ENCODE measurements at regions not wholly inside any gene's neighbourhood (a gene's known extent, or its start where the extent isn't known, plus 50 kb on each side); places are given as distances from the start of the nearest gene placed in this dataset.

DNA sequence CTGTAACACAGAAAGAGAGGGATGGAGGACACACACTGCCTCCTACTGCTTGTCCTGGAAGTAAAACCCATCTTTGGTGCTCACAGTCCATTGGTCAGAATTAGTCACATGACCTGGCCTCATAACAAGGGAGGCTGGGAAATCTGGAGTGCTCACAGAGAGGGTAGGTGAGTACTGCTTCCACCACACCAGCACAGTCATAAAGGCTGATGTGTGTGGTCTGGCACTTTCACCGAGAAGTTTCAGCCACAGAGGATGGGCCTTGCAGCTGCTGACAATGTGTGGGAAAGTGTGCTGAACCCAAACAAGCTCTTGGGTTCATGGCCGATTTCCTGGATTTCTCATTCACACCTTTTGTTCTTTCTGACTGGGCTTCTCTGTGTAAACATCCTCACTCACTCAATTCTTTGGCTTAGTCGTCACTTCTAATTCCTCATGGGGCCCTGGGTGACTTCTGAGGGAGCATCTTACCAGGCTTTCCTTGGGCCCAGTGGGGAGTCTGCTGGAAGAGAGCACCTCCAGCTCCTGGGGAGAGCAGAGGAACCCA, 100.7 kb downstream of the ASB7 start:
- peak overlapping the region; percentile 88 for H3K27ac ChIP-seq
- DNase-seq (ENCODE audit: low read depth, low spot score) = peak; percentile 98

DNA sequence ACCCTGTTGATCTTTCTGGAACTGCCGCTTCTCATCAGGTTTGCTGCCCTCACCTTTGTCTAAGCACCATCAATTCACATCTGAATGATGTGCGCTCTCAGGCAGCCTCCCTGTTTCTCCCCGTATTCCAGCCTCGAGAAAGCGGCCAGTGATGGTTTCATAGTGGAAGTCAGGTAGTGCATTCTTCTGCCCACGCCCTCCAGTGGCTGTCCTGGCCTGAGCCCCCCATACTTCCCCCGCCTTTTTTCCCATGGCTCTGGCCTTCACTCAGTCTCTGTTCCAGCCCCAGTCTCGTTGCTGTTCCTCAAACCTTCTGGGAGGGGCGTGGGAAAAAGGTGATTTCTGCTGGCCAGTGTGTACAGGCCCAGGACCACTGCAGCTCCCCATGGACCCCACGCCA, 101.3 kb downstream of the ASB7 start:
- no peak for DNase-seq (ENCODE audit: low read depth, low spot score)
- H3K27ac ChIP-seq = peak overlapping the region; percentile 88

DNA sequence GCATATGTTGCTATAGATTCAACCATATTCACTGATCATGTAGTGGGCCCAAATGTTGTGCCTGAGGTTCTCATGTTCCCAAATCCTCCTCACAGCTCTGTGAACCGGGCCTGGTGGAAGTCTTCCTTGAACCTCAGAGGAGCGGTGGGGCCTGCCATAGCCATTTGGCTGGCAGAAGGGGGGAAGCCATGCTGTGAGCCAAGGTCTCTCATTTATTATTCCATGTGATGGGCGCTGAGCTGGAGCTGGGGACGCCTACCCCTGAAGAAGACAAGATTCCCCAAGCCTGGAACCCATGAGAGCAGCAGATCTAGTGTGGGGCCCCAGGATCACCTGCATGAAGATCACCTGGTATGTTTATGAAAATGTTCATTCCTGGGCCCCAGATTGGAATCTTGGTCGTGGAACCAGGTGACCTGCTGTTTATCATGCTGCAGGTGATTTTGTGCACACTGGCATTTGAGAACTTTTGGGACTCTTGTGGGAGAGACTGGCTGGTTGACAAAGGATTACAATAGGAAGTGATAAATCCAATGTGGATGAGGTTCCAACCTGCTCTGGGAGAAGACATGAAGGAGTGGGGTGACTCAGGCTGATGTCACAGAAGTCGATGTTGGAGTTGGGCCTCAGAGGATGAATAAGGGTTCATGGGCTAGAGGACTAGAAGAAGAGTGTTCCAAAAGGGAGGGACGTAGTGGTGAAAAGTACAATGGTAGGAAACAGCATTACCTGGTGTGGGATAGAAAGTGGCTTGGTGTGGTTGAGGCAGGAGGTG, 102.1 kb downstream of the ASB7 start:
- H3K27ac ChIP-seq = peak overlapping the region; percentile 88
- DNase-seq (ENCODE audit: low read depth, low spot score) = peak; percentile 90

DNA sequence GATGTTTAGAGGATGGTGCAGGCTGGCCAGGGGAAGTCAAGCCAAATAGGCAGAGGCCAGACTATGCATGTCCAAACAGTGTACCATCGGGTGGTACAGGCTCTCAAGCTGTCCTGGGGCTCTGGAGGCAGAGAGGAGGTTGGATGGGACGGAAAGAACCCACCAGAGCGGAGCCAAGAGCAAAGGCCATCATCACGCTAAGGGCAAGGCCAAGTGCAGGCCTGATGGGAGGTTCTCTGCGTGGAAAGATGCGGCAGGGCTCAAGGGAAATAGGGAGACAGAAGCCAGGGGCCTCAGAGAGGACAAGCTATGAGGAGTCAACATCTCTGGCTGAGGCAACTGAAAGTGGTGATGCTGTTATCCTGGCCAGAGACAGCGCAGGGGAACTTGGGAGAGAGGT, 102.7 kb downstream of the ASB7 start:
- DNase-seq (ENCODE audit: low read depth, low spot score) = no peak
- H3K27ac ChIP-seq = peak overlapping the region; percentile 88

DNA sequence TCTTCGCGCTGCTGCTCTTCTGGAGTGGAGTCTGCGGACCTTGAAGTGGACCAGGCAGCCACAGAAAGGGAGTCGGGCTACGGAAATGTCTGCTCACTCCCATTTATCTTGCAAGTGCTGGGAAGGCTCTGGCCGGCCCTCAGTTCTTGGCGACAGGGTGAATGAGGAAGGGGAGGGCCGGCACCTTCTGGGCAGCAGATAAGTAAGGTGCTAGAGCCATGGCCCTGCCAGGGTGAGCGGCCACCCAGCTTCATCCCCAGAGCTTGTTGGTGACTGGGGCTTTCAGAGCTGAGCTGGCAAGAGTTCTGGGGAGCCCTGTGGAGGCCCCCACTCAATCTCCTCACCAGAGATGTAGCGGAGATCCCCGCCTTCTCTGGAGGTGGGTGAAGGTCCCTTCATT, 103.5 kb downstream of the ASB7 start:
- no peak for DNase-seq (ENCODE audit: low read depth, low spot score)
- H3K27ac ChIP-seq = peak overlapping the region; percentile 88

DNA sequence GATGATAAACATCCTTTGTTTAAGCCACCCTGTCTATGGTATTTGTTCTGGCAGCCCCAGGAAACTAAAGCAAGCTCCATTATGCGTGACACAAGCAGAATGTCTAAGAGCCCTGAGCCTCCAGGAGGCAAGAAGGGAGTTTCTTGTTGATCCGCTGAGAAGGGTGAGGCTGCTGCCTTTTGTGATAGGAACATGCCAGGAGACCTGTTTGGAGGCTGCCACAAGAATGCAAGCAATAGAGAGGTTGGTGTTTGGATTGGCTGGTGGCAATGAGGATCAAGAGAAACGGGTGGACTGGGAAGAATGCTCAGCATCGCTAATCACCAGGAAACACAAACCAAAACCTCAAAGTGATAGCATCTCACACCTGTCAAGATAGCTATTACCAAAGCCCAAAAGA, 104.8 kb downstream of the ASB7 start:
- DNase-seq (ENCODE audit: low read depth, low spot score) = peak; percentile 71
- peak overlapping the region; percentile 55 for H3K27ac ChIP-seq

DNA sequence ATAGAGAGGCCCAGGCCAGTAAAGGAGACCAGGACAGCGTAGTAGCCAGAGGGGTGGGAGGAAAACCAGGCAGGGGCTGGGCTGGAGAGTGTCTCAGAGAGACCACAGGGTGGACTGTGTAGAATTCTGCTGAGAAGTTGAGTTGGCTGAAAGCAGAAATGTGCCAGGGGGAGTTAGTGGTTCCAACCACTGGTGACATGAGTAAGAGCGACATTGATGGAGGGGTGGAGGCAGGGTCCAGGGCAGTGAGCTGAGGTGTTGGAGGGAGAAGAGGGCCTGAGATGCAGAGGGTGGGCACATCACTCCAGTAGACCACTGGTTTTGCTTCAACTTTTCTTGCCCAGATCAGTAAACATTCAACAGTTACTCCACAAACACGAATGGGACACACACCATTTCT, 106.5 kb downstream of the ASB7 start:
- no peak for DNase-seq (ENCODE audit: low read depth, low spot score)
- no peak overlapping the region for H3K27ac ChIP-seq

DNA sequence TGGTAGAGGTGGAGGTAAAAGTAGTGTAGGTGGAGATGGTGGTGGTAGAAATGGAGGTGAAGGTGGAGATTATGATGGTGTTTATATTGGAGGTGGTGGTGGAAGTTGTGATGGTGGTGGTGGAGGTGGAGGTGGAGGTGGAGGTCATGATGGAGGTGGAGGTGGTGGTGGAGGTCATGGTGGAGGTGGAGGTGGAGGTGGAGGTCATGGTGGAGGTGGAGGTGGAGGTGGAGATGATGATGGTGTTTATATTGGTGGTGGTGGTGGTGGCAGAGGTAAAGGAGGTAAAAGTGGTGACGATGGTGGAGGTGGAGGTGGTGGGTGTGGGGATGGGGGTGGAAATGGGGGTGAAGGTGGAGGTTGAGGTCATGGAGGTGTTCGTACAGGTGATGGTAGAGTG, 107.8 kb downstream of the ASB7 start:
- no peak for DNase-seq (ENCODE audit: low read depth, low spot score)
- H3K27ac ChIP-seq = no peak overlapping the region

DNA sequence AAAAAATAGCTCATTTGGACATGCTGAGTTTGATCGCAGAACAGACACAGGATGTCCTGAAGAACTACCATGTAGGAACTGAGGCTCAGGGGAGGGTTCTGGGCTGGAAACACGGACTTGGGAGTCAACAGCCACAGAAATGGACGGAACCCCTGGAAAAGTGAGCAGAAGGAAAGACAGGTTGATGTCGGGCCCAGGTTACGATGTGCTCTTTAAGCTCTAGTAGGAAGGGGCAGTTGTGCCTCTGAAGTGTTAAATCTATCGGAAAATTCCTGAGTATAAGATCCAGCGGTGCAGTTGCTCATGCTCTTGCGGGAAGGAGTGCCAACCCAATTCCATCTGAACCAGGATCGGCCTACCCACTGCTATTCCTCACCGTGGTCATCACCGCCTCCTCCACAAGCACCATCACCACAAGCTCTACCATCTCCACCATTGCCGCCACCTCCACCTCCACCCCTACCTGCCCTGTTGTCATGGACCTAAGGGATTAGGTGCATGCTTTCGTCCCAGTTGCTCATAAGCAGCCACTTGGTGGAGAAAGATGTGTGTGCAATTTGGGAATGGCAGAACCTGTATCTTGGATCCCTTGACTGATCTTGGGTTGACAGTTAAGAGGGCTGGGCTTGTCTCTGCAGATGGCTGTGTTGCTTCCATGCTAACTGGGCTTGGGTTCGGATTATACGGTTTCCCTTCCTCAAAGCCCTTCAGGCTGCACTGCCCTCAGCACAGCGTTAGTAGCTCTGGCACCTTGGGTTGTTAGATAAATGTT, 108.5 kb downstream of the ASB7 start:
- DNase-seq (ENCODE audit: low read depth, low spot score) = no peak
- peak overlapping the region; percentile 100 for H3K27ac ChIP-seq

DNA sequence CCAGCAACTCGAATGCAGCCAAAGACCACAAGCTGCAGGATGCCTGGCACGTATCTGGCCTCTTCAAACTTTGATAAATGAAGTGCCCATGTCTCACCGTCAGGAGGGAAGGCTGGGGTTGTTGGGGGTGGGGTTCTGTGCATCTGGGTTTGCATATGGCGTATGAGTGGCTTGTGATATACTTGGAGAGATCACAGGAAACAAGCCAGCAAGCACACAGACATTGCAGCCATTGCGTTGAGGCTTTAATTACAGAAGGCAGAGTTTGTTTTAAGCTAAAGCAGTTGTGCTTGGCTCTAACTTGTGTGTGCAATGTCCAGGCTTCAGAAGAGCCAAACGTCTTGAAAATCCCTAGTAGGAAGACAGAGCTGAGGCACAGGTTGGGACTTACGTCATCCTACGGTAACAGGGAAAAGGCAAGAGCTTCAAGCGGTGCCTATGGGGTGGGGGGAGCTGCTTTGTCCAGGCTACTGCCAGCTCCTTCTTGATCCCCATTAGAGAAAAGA, 109.2 kb downstream of the ASB7 start:
- no peak for DNase-seq (ENCODE audit: low read depth, low spot score)
- peak overlapping the region; percentile 100 for H3K27ac ChIP-seq

DNA sequence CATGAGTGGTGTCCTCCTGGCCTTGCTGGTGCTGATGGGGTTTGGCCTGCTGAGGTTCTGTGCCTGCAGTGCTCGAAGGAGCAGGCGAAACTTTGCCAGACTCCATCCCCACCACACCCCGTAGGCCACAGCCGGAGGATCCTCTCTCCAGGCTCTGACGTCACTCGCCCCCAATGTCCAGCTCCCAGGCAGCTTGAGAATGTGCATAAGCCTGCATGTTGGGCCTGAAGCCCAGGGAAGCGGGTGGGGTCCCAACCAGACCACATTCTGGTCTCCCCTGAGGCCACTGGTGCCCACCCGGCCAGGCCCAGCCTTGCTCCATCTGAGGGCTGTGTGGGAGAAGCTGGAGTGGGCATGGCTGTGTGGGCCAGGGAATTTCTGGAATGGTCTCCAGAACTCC, 109.8 kb downstream of the ASB7 start:
- DNase-seq (ENCODE audit: low read depth, low spot score) = no peak
- H3K27ac ChIP-seq = peak overlapping the region; percentile 100

DNA sequence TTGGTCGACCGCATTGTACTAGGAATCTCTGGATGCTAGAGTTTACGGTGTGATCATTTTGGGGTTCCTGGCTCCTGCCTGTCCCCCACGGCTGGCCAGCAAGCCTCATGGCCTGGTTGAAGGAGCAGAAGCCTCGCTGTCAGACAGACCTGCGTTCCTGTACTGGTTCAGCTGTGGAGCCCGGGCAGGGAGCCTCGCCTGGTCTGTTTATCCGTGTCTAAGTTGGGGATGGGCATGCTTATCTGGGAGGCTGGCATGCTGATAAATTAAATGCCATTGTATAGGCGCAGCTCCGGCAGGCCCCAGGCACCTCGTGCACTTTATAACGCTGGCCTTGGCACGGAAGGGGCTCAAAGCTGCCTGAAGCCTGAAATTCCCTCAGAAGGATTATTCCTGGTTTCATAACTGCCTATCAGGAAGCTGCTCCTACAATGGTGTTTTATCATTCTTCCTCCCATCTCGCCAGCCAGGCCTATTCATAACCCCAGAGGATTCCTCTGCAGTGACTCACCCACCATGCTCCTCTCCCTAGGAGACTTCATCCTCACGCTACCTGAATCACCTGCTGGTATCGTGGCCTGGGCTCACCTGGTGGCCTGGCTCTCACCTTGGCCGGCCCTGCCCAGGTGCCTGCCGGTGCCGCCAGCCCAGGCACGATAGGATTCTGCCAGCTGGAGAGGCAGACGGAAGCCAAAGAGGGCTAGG, 110.9 kb downstream of the ASB7 start:
- H3K27ac ChIP-seq = peak overlapping the region; percentile 100
- DNase-seq (ENCODE audit: low read depth, low spot score) = peak; percentile 99

DNA sequence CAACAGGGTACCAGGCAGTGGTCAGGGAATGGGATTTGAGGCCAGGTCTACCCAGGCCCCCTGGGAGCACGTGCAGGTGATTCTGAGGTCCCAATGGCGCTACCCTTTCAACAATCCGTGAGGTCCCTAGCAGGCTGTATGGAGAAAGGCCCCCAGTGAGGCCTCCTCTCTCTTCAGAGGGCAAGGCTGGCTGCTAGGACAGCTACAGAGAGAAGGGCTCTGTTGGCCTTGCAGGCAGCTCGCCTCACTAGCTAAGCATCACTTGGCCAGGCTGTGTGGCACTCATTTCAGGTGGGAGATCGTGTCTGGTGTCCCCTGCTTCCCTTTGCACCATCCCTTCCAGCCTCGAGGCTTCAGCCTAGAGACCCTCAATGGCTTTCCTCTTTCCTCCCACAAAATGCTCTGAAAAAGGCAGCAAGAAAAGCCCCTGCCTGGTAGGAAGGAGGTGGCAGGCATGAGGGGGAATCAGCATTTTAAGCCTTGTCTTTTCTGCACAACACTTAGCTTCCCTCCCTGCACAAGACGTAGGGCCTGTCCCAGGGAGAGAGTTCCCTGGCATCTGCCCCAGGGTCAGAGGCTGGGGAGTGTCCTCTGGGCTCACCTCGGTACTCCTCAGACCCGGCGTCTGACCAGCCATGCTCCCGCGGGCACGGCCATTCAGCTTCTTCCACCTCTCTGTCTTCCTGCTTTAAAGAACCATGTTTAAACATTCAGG, 111.8 kb downstream of the ASB7 start:
- DNase-seq (ENCODE audit: low read depth, low spot score) = no peak
- H3K27ac ChIP-seq = peak overlapping the region; percentile 100

DNA sequence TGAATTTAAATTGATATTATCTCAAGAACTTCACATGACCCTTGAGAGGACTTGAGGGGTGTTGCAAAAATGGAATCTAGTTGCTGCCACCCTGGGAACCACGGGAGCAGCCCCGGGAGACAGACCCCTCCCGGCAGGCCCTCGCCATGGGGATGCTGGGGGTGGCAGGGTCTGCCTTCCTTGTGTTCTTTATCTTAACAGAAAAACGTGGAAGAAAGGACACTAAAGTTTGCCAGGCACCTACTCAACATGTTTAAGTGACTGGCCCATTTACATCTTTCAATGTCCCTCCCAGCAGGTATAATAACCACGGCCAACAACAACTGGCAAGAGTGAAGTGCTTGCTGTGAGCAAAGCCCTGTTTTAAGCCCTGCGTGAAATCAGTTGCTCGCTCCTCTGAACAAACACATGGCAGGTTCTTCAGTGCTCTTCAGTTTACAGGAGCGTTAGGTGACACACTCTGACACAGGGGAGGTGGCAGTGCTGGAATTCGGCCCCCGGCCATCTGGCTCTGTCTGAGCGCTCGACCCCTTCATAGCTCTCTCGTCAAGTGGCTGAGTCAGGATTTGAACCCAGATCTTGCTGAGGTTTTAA, 112.5 kb downstream of the ASB7 start:
- peak overlapping the region; percentile 100 for H3K27ac ChIP-seq
- no peak for DNase-seq (ENCODE audit: low read depth, low spot score)

DNA sequence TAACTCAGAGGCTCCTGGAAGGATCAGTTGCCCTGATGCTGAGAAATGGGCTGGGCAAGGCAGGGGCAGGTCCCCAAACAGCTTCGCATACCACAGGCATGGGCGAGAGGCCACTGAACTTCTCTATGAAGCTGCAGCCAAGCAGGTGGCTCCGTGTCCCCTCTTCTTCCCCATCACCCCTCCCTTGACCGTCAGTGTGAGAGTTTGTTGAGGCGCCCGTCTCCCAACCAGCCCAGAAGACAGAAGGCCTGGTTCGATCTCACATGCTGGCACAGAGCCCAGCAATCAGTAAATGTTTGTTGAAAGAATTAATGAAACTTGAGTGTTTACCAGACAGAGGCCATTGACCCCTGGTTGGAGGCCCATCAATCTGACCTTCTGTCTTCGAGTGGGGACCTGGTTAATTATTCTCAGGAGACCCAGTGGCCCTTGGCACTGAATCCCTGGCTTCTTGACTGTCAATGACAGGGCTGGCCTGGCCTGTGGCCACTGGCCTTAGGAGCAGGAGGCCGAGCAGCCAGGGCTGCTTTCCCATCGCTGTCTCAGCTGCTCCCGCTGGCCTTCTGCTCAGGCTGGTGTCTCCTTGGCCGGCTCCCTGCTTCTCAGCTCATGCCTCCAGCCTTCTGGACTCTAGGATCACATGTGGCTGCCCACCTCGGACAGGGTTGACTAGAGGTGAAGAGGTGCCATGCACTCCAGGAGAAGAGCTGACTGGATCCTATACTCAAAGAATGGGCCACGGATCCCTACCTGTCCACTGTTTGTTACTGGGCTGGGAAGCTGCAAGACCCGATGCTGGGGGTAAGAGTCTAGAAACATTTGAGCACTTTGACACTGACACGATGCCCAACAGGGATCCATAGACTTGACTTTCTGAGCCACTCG, 113.4 kb downstream of the ASB7 start:
- H3K27ac ChIP-seq = peak overlapping the region; percentile 100
- DNase-seq (ENCODE audit: low read depth, low spot score) = no peak

DNA sequence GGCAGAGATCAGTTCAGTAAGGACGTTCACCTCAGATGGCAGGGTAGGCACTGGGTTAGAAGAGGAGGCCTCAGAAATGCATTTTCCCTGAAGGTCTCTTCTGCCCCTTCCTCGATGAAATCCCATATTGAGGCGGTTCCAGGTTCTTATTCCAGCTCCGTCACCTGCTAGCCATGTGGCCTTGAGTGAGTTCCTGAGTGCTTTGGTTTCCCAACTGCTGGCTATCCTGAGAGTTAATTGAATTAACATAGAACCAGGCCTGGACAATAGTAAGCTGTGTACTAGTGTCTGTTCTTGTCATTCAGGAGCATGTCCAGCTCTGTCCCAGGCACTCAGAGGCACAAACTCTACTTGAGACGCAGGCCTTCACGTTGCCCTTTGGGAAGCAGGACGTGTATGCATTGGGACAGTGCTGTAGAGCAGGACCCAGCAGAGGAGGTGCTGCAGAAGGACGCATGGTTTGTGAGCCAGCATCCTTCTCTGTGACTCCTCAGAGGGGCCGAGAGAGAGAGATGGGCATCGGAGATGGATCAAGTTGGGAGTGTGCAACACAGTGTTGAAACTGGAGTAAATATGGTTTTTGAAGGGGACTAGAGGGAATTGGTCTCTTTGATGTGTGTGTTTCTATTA, 114.2 kb downstream of the ASB7 start:
- no peak overlapping the region for H3K27ac ChIP-seq
- DNase-seq (ENCODE audit: low read depth, low spot score) = no peak

DNA sequence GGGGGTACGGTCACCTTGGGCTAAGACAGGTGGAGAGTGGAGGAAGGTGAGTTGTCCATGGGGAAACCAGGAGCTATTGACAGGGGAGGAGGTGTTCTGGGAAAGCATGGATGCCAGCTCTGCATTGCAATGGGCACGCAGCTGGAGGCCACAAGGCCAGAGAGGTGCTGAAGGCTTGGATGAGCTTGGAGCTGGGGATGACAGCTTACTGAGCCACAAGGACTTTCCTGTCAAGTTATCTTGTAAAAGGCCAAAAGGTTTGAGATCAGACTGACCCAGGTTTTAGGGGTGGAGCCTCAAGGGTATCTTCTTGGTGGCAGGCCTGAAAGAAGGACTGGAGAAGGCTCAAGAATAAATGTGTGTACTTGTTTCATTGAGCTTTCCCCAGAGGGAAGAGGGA, 115.2 kb downstream of the ASB7 start:
- DNase-seq (ENCODE audit: low read depth, low spot score) = no peak
- no peak overlapping the region for H3K27ac ChIP-seq
